Keratinocyte (primary cell): ENCODE measurements at regions not wholly inside any gene's neighbourhood (a gene's known extent, or its start where the extent isn't known, plus 50 kb on each side); places are given as distances from the start of the nearest gene placed in this dataset.
"Not testable (repeated sequence)": the region's sequence is repeated elsewhere in the genome, so short reads cannot be mapped to it uniquely, and the experiment has no call there.

Experiments used
- DNase-seq: peaks from one replicate; pipeline ENCODE4 v3.0.0-alpha.2; 2011; ENCODE audit warnings: low read depth, missing footprints, low spot score
- FAIRE-seq: peaks from 2 replicates; lab custom pipeline; 2011; peaks lifted over from hg19 to GRCh38; lab: Jason Lieb, UNC
- H2AFZ ChIP-seq: 2 replicates; pipeline ENCODE4 v1.6.0; 2012; ENCODE audit warnings: low read length, control low read depth, inconsistent platforms; ENCODE audit not compliant: control insufficient read depth
- H3K27ac ChIP-seq: 2 replicates; pipeline ENCODE4 v1.5.1; 2011; ENCODE audit warnings: low read length; ENCODE audit not compliant: control insufficient read depth, insufficient read depth
- H3K27me3 ChIP-seq: 3 replicates; pipeline ENCODE4 v1.6.0; 2011; ENCODE audit warnings: low read length; ENCODE audit not compliant: control insufficient read depth, insufficient read depth; ENCODE audit errors: extremely low read depth
- H3K36me3 ChIP-seq, 2 experiments: 2 replicates in 1 of 2; 3 replicates in 1 of 2; pipeline ENCODE4 v1.5.1; 2011; ENCODE audit warnings: low read length in 2 of 2, mild to moderate bottlenecking in 1 of 2; ENCODE audit not compliant: control insufficient read depth in 2 of 2, insufficient read depth in 2 of 2; ENCODE audit errors: extremely low read depth in 1 of 2
- H3K4me1 ChIP-seq: 3 replicates; pipeline ENCODE4 v1.5.1; 2011; ENCODE audit warnings: low read length; ENCODE audit not compliant: control insufficient read depth, insufficient read depth; ENCODE audit errors: extremely low read depth
- H3K4me2 ChIP-seq: 3 replicates; pipeline ENCODE4 v1.6.0; 2011; ENCODE audit warnings: low read depth, low read length; ENCODE audit not compliant: control insufficient read depth, insufficient read depth; ENCODE audit errors: extremely low read depth
- H3K4me3 ChIP-seq, 3 experiments: fragments of 200-600 bp in 1 of 3; sonication (generic) in 1 of 3; 2 replicates in 2 of 3; 3 replicates in 1 of 3; pipeline ENCODE4 v1.5.1; 2011 to 2016; ENCODE audit warnings: low read length in 3 of 3, mild to moderate bottlenecking in 3 of 3, control low read depth in 2 of 3, inconsistent platforms in 1 of 3, low read depth in 1 of 3, mixed read lengths in 1 of 3, mixed run types in 1 of 3, moderate library complexity in 1 of 3; ENCODE audit not compliant: control insufficient read depth in 2 of 3, insufficient read depth in 2 of 3; ENCODE audit errors: extremely low read depth in 1 of 3
- H3K79me2 ChIP-seq: 2 replicates; pipeline ENCODE4 v1.6.0; 2012; ENCODE audit warnings: low read length; ENCODE audit not compliant: control insufficient read depth, insufficient read depth
- H3K9ac ChIP-seq: 3 replicates; pipeline ENCODE4 v1.6.0; 2011; ENCODE audit warnings: low read length; ENCODE audit not compliant: control insufficient read depth, insufficient read depth; ENCODE audit errors: extremely low read depth
- H3K9me1 ChIP-seq: 3 replicates; pipeline ENCODE4 v1.6.0; 2011; ENCODE audit warnings: low read length; ENCODE audit not compliant: control insufficient read depth, insufficient read depth; ENCODE audit errors: extremely low read depth
- H3K9me3 ChIP-seq: 2 replicates; pipeline ENCODE4 v1.5.1; 2012; ENCODE audit warnings: low read depth, low read length; ENCODE audit not compliant: control insufficient read depth
- H4K20me1 ChIP-seq: 3 replicates; pipeline ENCODE4 v1.6.0; 2011; ENCODE audit warnings: low read length; ENCODE audit not compliant: control insufficient read depth, insufficient read depth; ENCODE audit errors: extremely low read depth
- EZH2 ChIP-seq: IDR thresholded peaks from one replicate; pipeline ENCODE4 v1.6.1; 2012; ENCODE audit warnings: inconsistent platforms, mild to moderate bottlenecking, low read length, moderate library complexity
- dilution Hi-C: fragments of 300-500 bp; cut with MboI; formaldehyde crosslinking; loops from one replicate; pipeline ENCODE4 v1.7.0; 2020; ENCODE audit warnings: low sequenced_read_pairs; ENCODE audit not compliant: extremely low pct_ligation_motif_present
- TF ChIP-seq, protein P1 (sequence below), 3 experiments: IDR thresholded peaks in 1 of 3; conservative IDR thresholded peaks in 1 of 3; optimal IDR thresholded peaks in 1 of 3; 2 replicates in 2 of 3; 3 replicates in 1 of 3; pipeline versions ENCODE3 to v1.5.1; 2011; ENCODE audit warnings: low read length in 3 of 3, mild to moderate bottlenecking in 3 of 3, moderate library complexity in 2 of 3, control low read depth in 1 of 3, inconsistent platforms in 1 of 3; ENCODE audit not compliant: insufficient read depth in 2 of 3; ENCODE audit errors: extremely low read depth in 1 of 3

DNA sequence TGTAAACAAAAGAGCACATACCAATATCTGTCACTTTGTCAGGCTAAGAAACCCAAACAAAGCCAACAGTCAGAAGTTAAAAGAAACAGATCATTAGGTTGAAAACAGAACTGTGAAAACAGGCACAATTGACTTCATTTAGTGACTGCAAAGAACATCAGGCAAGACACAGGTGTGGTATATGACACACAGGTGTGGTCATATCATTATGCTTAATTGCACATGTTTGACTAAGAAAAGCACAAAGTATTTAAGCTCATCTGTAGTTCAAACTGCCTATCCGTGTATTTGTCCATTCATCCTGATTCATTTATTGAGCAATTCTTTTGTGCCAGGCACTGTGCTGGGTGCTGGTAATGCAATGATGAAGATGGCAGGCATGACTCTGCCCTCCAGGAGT is 150.7 kb downstream of the DEFB131A start:
- Histone ChIP-seq H3K9me3 (no peaks in the 10 kb centered on the region), H4K20me1 (no peaks in the 10 kb centered on the region), H3K36me3 (no peaks in the 10 kb centered on the region), H3K4me1 (no peaks in the 10 kb centered on the region), H3K27ac (no peak overlapping the region), H2AFZ (no peak overlapping the region), H3K27me3 (no peaks in the 10 kb centered on the region), H3K4me3 (no peak overlapping the region), H3K4me2 (no peak overlapping the region), H3K9ac (no peak overlapping the region), H3K9me1 (no peaks in the 10 kb centered on the region), H3K79me2 (no peaks in the 10 kb centered on the region)
- DNase-seq (no peak), FAIRE-seq (no peak)
- TF ChIP-seq, protein P1, sequence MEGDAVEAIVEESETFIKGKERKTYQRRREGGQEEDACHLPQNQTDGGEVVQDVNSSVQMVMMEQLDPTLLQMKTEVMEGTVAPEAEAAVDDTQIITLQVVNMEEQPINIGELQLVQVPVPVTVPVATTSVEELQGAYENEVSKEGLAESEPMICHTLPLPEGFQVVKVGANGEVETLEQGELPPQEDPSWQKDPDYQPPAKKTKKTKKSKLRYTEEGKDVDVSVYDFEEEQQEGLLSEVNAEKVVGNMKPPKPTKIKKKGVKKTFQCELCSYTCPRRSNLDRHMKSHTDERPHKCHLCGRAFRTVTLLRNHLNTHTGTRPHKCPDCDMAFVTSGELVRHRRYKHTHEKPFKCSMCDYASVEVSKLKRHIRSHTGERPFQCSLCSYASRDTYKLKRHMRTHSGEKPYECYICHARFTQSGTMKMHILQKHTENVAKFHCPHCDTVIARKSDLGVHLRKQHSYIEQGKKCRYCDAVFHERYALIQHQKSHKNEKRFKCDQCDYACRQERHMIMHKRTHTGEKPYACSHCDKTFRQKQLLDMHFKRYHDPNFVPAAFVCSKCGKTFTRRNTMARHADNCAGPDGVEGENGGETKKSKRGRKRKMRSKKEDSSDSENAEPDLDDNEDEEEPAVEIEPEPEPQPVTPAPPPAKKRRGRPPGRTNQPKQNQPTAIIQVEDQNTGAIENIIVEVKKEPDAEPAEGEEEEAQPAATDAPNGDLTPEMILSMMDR (optimal IDR thresholded peaks at IDR 0.05 in 1 of 3, IDR thresholded peaks at IDR 0.05 in 1 of 3, conservative IDR thresholded peaks at IDR 0.05 in 1 of 3; ENCODE audit: extremely low read depth in 1 of 3, insufficient read depth in 2 of 3, low read length in 3 of 3) = no peak
- no peak for TF ChIP-seq EZH2
- dilution Hi-C loops = no loop called here

- FAIRE-seq, dilution Hi-C loops: not testable (repeated sequence)
Observed at GRCh38 chr4:9595531-9595930, 151.3 kb downstream of the DEFB131A start.

DNA sequence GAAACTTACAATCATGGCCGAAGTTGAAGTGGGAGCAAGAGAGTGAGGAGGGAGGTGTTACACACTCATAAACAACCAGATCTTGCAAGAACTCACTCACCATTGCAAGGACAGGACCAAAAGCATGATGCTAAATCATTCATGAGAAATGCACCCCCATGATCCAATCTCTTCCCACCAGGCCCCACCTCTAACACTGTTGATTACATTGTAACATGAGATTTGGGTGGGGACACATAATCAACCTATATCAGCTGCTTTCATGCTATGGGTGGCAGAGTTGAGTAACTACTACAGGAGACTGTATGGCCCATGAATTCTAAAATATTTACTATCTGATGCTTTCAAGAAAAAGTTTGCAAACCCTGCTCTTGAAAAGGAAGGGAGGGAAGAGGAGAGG is 155.1 kb downstream of the DEFB131A start:
- Histone ChIP-seq H3K4me3 (no peak overlapping the region), H3K27me3 (no peaks in the 10 kb centered on the region), H3K9me1 (no peaks in the 10 kb centered on the region), H3K4me1 (no peaks in the 10 kb centered on the region), H3K4me2 (no peak overlapping the region), H3K36me3 (no peaks in the 10 kb centered on the region), H3K9ac (no peak overlapping the region), H4K20me1 (no peaks in the 10 kb centered on the region), H3K79me2 (no peaks in the 10 kb centered on the region), H2AFZ (no peak overlapping the region), H3K27ac (no peak overlapping the region), H3K9me3 (no peaks in the 10 kb centered on the region)
- dilution Hi-C loops = no loop called here
- FAIRE-seq (no peak), DNase-seq (no peak)
- TF ChIP-seq, protein P1 (optimal IDR thresholded peaks at IDR 0.05 in 1 of 3, IDR thresholded peaks at IDR 0.05 in 1 of 3, conservative IDR thresholded peaks at IDR 0.05 in 1 of 3; ENCODE audit: extremely low read depth in 1 of 3, insufficient read depth in 2 of 3, low read length in 3 of 3) = no peak
- TF ChIP-seq EZH2 = no peak

More at GRCh38 chr4:9595531-9595930, 151.3 kb downstream of the DEFB131A start:
- H3K79me2 ChIP-seq, H4K20me1 ChIP-seq, H3K9me1 ChIP-seq, H3K4me1 ChIP-seq, DNase-seq, H3K27ac ChIP-seq, H3K4me3 ChIP-seq, H3K9ac ChIP-seq, H3K27me3 ChIP-seq, H3K9me3 ChIP-seq, H3K36me3 ChIP-seq, H3K4me2 ChIP-seq, H2AFZ ChIP-seq: not testable (repeated sequence)
